Prostate gland (tissue), 2 donors: ENCODE measurements at regions not wholly inside any gene's neighbourhood (a gene's known extent, or its start where the extent isn't known, plus 50 kb on each side); places are given as distances from the start of the nearest gene placed in this dataset.

ENCODE experiments used
- CTCF ChIP-seq, 4 experiments: fragments of 200-600 bp in 2 of 4; fragments of 450-650 bp in 2 of 4; sonication (generic) in 2 of 4; IDR thresholded peaks; 1 replicate in 3 of 4; 2 replicates in 1 of 4; pipeline ENCODE4 v1.5.1; 2016 to 2019; ENCODE audit warnings: antibody characterized with exemption in 4 of 4, mild to moderate bottlenecking in 2 of 4, moderate library complexity in 2 of 4
- POLR2A ChIP-seq: fragments of 450-650 bp; IDR thresholded peaks from one replicate; pipeline ENCODE4 v1.6.1; 2016; ENCODE audit warnings: antibody characterized with exemption, mild to moderate bottlenecking
- POLR2AphosphoS5 ChIP-seq: sonication (generic); formaldehyde crosslinking; IDR thresholded peaks from one replicate; pipeline ENCODE4 v1.6.1; 2017; ENCODE audit warnings: antibody characterized with exemption

GRCh38 chr1:199157494-199157893 is 518.7 kb downstream of the PTPRC start:
- no peak for TF ChIP-seq CTCF (IDR thresholded peaks at IDR 0.05)
- no peak for TF ChIP-seq POLR2A
- TF ChIP-seq POLR2AphosphoS5 = no peak
